Skeletal muscle satellite cell (primary cell): ENCODE measurements at regions not wholly inside any gene's neighbourhood (a gene's known extent, or its start where the extent isn't known, plus 50 kb on each side); places are given as distances from the start of the nearest gene placed in this dataset.

Experiments used
- H3K27me3 ChIP-seq: 2 replicates; pipeline ENCODE4 v1.7.0; 2013; ENCODE audit warnings: low read length; ENCODE audit not compliant: control insufficient read depth, insufficient read depth
- H3K36me3 ChIP-seq: 2 replicates; pipeline ENCODE4 v1.7.0; 2013; ENCODE audit warnings: mild to moderate bottlenecking, control low read depth, low read length; ENCODE audit not compliant: insufficient read depth
- H3K4me1 ChIP-seq: 2 replicates; pipeline ENCODE4 v1.7.0; 2013; ENCODE audit warnings: low read length; ENCODE audit not compliant: control insufficient read depth, insufficient read depth
- H3K4me2 ChIP-seq: 2 replicates; pipeline ENCODE4 v1.7.0; 2013; ENCODE audit warnings: mild to moderate bottlenecking, low read length
- H3K4me3 ChIP-seq: 2 replicates; pipeline ENCODE4 v1.7.0; 2013; ENCODE audit warnings: low read length
- H3K9ac ChIP-seq: 2 replicates; pipeline ENCODE4 v1.7.0; 2013; ENCODE audit warnings: mild to moderate bottlenecking, low read depth, low read length, moderate library complexity
- H3K9me3 ChIP-seq: replicated peaks from 2 replicates; pipeline ENCODE4 v1.7.0; 2013; ENCODE audit warnings: mild to moderate bottlenecking, control low read depth, low read length

- Histone ChIP-seq H3K4me1 (no peaks in the 10 kb centered on the region), H3K36me3 (no peaks in the 10 kb centered on the region), H3K4me3 (no peak overlapping the region), H3K9ac (no peak overlapping the region), H3K9me3 (peaks cover 3% of the 10 kb centered on the region), H3K27me3 (no peaks in the 10 kb centered on the region), H3K4me2 (no peak overlapping the region)
These were observed 444.9 kb upstream of the FOXG1 start for GRCh38 chr14:28321475-28322244.

GRCh38 chr14:28323366-28323765, 443.2 kb upstream of the FOXG1 start:
- Histone ChIP-seq H3K4me1 (no peaks in the 10 kb centered on the region), H3K9ac (no peak overlapping the region), H3K9me3 (peaks cover 3% of the 10 kb centered on the region), H3K36me3 (no peaks in the 10 kb centered on the region), H3K4me3 (no peak overlapping the region), H3K4me2 (no peak overlapping the region), H3K27me3 (no peaks in the 10 kb centered on the region)

GRCh38 chr14:28323951-28324741, 442.4 kb upstream of the FOXG1 start:
- H3K4me2 ChIP-seq: no peak overlapping the region
- H3K9ac ChIP-seq: no peak overlapping the region
- H3K4me1 ChIP-seq: no peaks in the 10 kb centered on the region
- H3K36me3 ChIP-seq: no peaks in the 10 kb centered on the region
- H3K9me3 ChIP-seq: peaks cover 3% of the 10 kb centered on the region
- no peak overlapping the region for H3K4me3 ChIP-seq
- H3K27me3 ChIP-seq: no peaks in the 10 kb centered on the region

GRCh38 chr14:28340816-28341215, 425.8 kb upstream of the FOXG1 start:
- H3K27me3 ChIP-seq: no peaks in the 10 kb centered on the region
- H3K9me3 ChIP-seq: no peaks in the 10 kb centered on the region
- no peaks in the 10 kb centered on the region for H3K4me1 ChIP-seq
- H3K36me3 ChIP-seq: no peaks in the 10 kb centered on the region
- no peak overlapping the region for H3K9ac ChIP-seq
- no peak overlapping the region for H3K4me3 ChIP-seq
- H3K4me2 ChIP-seq: no peak overlapping the region

- Histone ChIP-seq H3K9me3 (no peaks in the 10 kb centered on the region), H3K4me2 (no peak overlapping the region), H3K9ac (no peak overlapping the region), H3K36me3 (no peaks in the 10 kb centered on the region), H3K4me1 (no peaks in the 10 kb centered on the region), H3K4me3 (no peak overlapping the region), H3K27me3 (no peaks in the 10 kb centered on the region)
These were observed 422.2 kb upstream of the FOXG1 start for GRCh38 chr14:28344381-28344780.

- no peaks in the 10 kb centered on the region for H3K27me3 ChIP-seq
- H3K9ac ChIP-seq: no peak overlapping the region
- H3K9me3 ChIP-seq: no peaks in the 10 kb centered on the region
- H3K4me1 ChIP-seq: no peaks in the 10 kb centered on the region
- no peak overlapping the region for H3K4me2 ChIP-seq
- no peaks in the 10 kb centered on the region for H3K36me3 ChIP-seq
- H3K4me3 ChIP-seq: no peak overlapping the region
These were observed 417.8 kb upstream of the FOXG1 start for GRCh38 chr14:28348797-28349196.

GRCh38 chr14:28356819-28357218, 409.8 kb upstream of the FOXG1 start:
- Histone ChIP-seq H3K4me1 (no peaks in the 10 kb centered on the region), H3K9me3 (peaks cover 7% of the 10 kb centered on the region), H3K9ac (no peak overlapping the region), H3K4me3 (no peak overlapping the region), H3K36me3 (no peaks in the 10 kb centered on the region), H3K4me2 (no peak overlapping the region), H3K27me3 (no peaks in the 10 kb centered on the region)

GRCh38 chr14:28361486-28361885, 405.1 kb upstream of the FOXG1 start:
- Histone ChIP-seq H3K4me2 (no peak overlapping the region), H3K9me3 (peaks cover 14% of the 10 kb centered on the region), H3K9ac (no peak overlapping the region), H3K27me3 (no peaks in the 10 kb centered on the region), H3K4me1 (no peaks in the 10 kb centered on the region), H3K4me3 (no peak overlapping the region), H3K36me3 (no peaks in the 10 kb centered on the region)

GRCh38 chr14:28365510-28365909, 401.1 kb upstream of the FOXG1 start:
- H3K4me3 ChIP-seq: no peak overlapping the region
- no peaks in the 10 kb centered on the region for H3K27me3 ChIP-seq
- no peak overlapping the region for H3K9ac ChIP-seq
- no peaks in the 10 kb centered on the region for H3K36me3 ChIP-seq
- H3K4me2 ChIP-seq: no peak overlapping the region
- no peaks in the 10 kb centered on the region for H3K4me1 ChIP-seq
- H3K9me3 ChIP-seq: peaks cover 12% of the 10 kb centered on the region

GRCh38 chr14:28373721-28374120, 392.9 kb upstream of the FOXG1 start:
- Histone ChIP-seq H3K27me3 (no peaks in the 10 kb centered on the region), H3K4me1 (no peaks in the 10 kb centered on the region), H3K36me3 (no peaks in the 10 kb centered on the region), H3K9me3 (no peaks in the 10 kb centered on the region), H3K4me3 (no peak overlapping the region), H3K4me2 (no peak overlapping the region), H3K9ac (no peak overlapping the region)

- Histone ChIP-seq H3K4me2 (no peak overlapping the region), H3K4me3 (no peak overlapping the region), H3K4me1 (no peaks in the 10 kb centered on the region), H3K9ac (no peak overlapping the region), H3K9me3 (no peaks in the 10 kb centered on the region), H3K27me3 (no peaks in the 10 kb centered on the region), H3K36me3 (no peaks in the 10 kb centered on the region)
These were observed 391.3 kb upstream of the FOXG1 start for GRCh38 chr14:28375295-28375694.

GRCh38 chr14:28381656-28382055, 384.9 kb upstream of the FOXG1 start:
- Histone ChIP-seq H3K9ac (no peak overlapping the region), H3K27me3 (no peaks in the 10 kb centered on the region), H3K36me3 (no peaks in the 10 kb centered on the region), H3K9me3 (no peaks in the 10 kb centered on the region), H3K4me3 (no peak overlapping the region), H3K4me1 (peaks cover 3% of the 10 kb centered on the region), H3K4me2 (no peak overlapping the region)
